SH-SY5Y (cell line): ENCODE measurements at regions not wholly inside any gene's neighbourhood (a gene's known extent, or its start where the extent isn't known, plus 50 kb on each side); places are given as distances from the start of the nearest gene placed in this dataset.

ENCODE experiments used
- GATA2 ChIP-seq: IDR thresholded peaks from 2 replicates; pipeline ENCODE4 v1.6.1; 2011; ENCODE audit warnings: mild to moderate bottlenecking, low read depth, low read length
- GATA3 ChIP-seq: IDR thresholded peaks from 2 replicates; pipeline ENCODE4 v1.6.1; 2011; ENCODE audit warnings: low read depth, mild to moderate bottlenecking, low read length, moderate library complexity

GRCh38 chr20:47867831-47868230, 82.5 kb upstream of the SULF2 start:
- TF ChIP-seq GATA3 (no peak), GATA2 (no peak)
